Natural killer cell treated with Interleukin-12 subunit alpha and Interleukin-12 subunit beta and Interleukin-15 and Interleukin-18, amount 100 ng/mL, for 72 hours (primary cell): ENCODE measurements at regions not wholly inside any gene's neighbourhood (a gene's known extent, or its start where the extent isn't known, plus 50 kb on each side); places are given as distances from the start of the nearest gene placed in this dataset.

Experiments used
- ATAC-seq, 2 donors: fragments of 150-1000 bp; cut with Tn5 transposase in 1 of 2; sonication (Bioruptor Pico), chemical (Tn5 transposase) in 1 of 2; 2 replicates each; pipeline ENCODE4 v1.10.0; 2021
- DNase-seq: peaks from one replicate; pipeline ENCODE4 v3.0.0; 2022; ENCODE audit warnings: low spot score
- H3K27ac Mint-ChIP-seq, 2 donors: 1 replicate in 1 of 2; 2 replicates in 1 of 2; pipeline ENCODE4 v1.8.0; 2022; ENCODE audit warnings: mixed read lengths in 2 of 2, mild to moderate bottlenecking in 1 of 2, moderate library complexity in 1 of 2
- H3K27me3 Mint-ChIP-seq, 2 donors: 1 replicate in 1 of 2; 2 replicates in 1 of 2; pipeline ENCODE4 v1.8.0; 2022; ENCODE audit warnings: mixed read lengths in 2 of 2
- H3K36me3 Mint-ChIP-seq: one replicate; pipeline ENCODE4 v1.8.0; 2022; ENCODE audit warnings: mixed read lengths
- H3K4me1 Mint-ChIP-seq, 2 donors: 1 replicate in 1 of 2; 2 replicates in 1 of 2; pipeline ENCODE4 v1.8.0; 2022; ENCODE audit warnings: low read depth in 2 of 2, mixed read lengths in 2 of 2, mild to moderate bottlenecking in 1 of 2
- H3K4me3 Mint-ChIP-seq: one replicate; pipeline ENCODE4 v1.8.0; 2022; ENCODE audit warnings: mixed read lengths
- H3K9me3 Mint-ChIP-seq: 2 replicates; pipeline ENCODE4 v1.8.0; 2022; ENCODE audit warnings: mixed read lengths

DNA sequence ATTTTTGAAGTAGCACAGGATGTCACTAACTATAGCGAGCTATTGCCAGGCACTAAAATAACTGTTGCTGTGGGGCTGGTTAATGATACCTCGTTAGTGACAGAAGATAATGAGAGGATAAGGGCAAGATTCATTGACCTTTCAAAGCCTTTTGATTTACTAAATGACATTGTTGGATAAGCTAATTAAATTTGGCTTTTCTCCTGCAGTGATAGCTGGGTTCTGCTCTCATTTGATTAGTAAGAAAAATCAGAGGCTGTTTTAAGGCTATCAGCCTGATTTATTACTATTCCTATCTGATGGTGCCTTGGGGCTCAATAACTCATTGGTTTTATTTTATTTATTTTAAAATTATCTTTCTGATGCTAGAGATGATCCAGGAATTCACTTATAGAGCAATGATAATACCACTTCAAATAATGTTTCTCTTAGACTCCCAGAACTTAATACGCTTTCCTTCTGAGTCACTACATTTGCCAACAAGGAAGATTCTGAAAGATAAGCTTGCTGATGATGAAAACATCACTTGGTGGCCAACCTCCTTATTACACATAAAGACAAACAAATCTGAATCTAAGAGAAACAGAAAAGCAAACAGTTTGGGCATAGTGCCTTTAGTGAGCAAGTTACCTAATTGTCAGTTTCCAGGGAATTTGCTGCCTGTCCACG lies 501.3 kb upstream of the ARGLU1 start:
- DNase-seq = no peak
- no peak overlapping the region for H3K4me3 Mint-ChIP-seq
- H3K9me3 Mint-ChIP-seq = peaks cover 10% of the 10 kb centered on the region
- H3K27ac Mint-ChIP-seq = no peak overlapping the region
- ATAC-seq = no peak
- H3K4me1 Mint-ChIP-seq = no peaks in the 10 kb centered on the region
- H3K27me3 Mint-ChIP-seq = no peaks in the 10 kb centered on the region
- no peaks in the 10 kb centered on the region for H3K36me3 Mint-ChIP-seq

DNA sequence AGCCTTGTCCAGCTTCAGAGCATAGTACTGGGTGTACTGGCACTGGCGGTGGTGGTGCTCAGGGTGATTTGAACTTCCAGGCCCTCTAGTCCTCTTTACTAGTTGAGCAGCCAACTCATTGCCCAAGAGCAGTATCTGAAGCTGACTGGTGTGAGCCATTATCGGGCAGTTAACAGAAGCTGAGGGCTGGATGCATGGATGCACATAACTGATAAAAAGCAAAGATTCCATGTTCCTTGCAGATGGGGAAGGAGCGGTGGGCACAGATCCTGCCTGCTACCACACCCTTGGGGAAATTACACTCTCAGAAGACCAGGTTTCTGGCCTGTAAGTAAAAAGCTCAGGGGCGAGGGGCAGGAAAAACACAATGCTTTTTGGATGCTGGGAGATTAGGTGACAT lies 499.4 kb upstream of the ARGLU1 start:
- H3K4me3 Mint-ChIP-seq = no peak overlapping the region
- H3K36me3 Mint-ChIP-seq = no peaks in the 10 kb centered on the region
- ATAC-seq (no peak), DNase-seq (no peak)
- H3K27me3 Mint-ChIP-seq = no peaks in the 10 kb centered on the region
- peaks cover 10% of the 10 kb centered on the region for H3K9me3 Mint-ChIP-seq
- H3K4me1 Mint-ChIP-seq = no peaks in the 10 kb centered on the region
- no peak overlapping the region for H3K27ac Mint-ChIP-seq

DNA sequence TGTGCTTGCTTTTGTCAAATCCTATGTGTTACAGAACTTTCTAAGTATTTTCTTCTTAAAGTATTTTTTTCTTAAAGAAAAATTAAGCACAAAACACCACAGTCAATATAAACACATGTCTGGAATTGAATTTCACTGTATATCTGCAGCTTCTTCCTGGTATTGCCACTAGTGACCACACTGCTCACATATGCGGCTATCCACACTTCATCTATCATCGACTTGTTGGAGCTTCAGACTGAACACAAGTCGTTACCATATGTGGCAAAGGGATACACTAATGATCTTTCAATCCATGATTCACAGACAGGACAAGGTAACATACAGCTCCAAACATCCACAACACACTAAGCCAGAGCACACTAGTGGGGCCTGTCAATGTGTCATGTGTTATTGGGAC lies 498.4 kb upstream of the ARGLU1 start:
- no peak overlapping the region for H3K27ac Mint-ChIP-seq
- ATAC-seq = no peak
- no peak for DNase-seq
- H3K36me3 Mint-ChIP-seq = no peaks in the 10 kb centered on the region
- H3K4me1 Mint-ChIP-seq = no peaks in the 10 kb centered on the region
- H3K4me3 Mint-ChIP-seq = no peak overlapping the region
- no peaks in the 10 kb centered on the region for H3K27me3 Mint-ChIP-seq
- peaks cover 10% of the 10 kb centered on the region for H3K9me3 Mint-ChIP-seq

DNA sequence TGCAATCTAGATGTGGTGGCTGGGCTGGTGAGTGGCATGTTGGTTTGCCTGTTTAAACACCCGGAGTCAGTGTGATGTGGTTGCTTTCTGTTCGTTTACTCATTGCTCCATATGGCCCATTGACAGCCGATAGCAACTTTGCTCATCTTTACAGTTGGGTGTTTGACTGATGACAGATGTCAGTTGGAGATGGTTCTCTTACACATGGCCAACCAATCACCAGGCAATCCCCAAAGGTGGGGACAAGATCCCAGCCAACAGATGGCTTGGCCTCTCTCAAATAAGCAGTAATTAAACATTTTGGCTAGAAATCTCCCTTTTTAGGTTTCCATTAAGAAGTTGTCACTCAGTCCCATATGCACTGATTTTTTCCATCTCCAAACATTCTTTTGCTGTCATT lies 497.1 kb upstream of the ARGLU1 start:
- ATAC-seq (no peak), DNase-seq (no peak)
- H3K4me1 Mint-ChIP-seq = no peaks in the 10 kb centered on the region
- H3K36me3 Mint-ChIP-seq = no peaks in the 10 kb centered on the region
- no peak overlapping the region for H3K4me3 Mint-ChIP-seq
- H3K27me3 Mint-ChIP-seq = no peaks in the 10 kb centered on the region
- H3K27ac Mint-ChIP-seq = no peak overlapping the region
- H3K9me3 Mint-ChIP-seq = peaks cover 15% of the 10 kb centered on the region

DNA sequence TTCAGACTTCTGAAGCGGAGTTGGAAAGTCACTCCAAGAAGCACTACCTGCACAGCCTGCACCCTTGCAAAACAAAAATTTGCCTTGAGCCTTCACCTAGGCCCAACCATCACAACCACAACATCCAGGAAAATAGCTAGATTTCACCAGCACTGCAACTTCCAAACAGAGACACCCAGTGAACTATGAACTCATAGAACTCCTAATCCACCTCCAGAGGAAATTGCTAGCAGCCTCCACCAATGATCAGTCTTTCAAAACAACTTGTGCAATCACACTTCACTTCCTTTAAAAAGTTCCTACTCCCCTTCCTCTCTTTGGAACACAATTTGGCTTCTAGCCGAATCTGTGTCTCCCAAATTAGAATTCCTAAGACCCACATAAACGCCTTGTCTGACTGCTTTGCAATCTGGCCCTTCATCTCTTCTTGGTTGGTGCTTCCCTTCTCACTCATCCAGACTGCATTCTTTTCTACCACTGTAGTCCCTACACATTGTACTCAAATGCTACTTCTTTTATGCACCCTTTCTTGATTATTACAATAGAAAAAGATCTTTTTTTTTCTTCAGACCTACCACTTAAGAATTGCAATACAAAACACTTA lies 489.2 kb upstream of the ARGLU1 start:
- Mint-ChIP-seq H3K36me3 (peaks cover 4% of the 10 kb centered on the region), H3K4me1 (no peaks in the 10 kb centered on the region), H3K27ac (no peak overlapping the region), H3K9me3 (peaks cover 26% of the 10 kb centered on the region), H3K4me3 (no peak overlapping the region), H3K27me3 (no peaks in the 10 kb centered on the region)
- ATAC-seq (no peak), DNase-seq (no peak)

DNA sequence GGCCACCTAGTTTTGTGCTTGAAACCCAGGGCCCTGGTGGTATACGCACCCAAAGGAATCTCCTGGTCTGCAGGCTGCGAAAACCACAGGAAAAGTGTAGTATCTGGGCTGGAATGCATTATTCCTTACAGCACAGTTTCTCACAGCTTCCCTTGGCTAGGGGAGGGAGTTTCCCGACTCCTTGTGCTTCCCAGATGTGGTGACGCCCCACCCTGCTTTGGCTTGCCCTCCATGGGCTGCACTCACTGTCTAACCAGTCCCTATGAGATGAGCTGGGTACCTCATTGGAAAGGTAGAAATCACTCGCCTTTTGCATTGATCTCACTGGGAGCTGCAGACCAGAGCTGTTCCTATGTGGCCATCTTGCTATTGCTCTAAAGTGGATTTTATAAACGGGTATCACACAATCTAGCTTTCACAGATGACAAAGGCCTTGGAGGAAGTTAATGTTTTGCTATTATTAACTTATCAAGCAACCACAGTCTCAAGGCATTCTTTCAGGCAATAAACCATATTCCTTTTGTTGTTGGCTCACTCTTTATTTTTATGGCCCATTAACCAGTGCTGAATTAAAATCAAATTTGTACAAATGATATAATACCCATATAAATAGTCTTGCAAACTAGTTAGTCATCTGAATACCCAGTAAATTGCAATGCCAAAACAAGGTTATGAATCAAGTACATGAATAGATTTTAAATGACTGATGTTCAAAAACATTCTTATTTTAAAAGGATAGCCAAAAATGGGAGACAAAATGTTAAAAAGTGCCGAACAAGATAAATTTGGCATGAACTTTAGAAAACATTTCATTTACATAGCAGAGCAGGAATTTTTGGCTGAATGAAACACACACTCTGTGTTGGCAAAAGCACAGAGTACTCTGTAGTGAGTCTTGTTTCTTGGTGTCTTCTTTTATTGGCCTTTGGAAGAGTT lies 475.4 kb upstream of the ARGLU1 start:
- Mint-ChIP-seq H3K4me3 (no peak overlapping the region), H3K4me1 (no peaks in the 10 kb centered on the region), H3K9me3 (peaks cover 13% of the 10 kb centered on the region)

DNA sequence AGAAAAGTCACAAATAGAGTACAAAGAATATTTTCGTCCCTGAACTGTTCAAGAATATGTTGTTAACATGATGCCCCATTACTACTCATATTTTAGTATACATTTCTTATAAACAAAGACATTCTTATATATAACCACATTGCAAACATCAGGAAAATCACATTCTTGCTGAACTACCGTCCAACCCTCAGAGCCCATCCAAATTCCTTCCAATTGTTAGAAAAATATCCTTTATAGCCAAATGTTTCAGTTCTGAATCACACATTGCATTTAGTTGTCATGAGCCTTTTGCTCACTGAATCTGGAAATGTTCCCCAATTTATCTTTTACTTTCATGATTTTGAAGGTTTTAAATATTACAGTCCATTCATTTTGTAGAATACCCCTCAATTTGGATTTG lies 467.8 kb upstream of the ARGLU1 start:
- Mint-ChIP-seq H3K9me3 (peaks cover 15% of the 10 kb centered on the region), H3K4me3 (no peak overlapping the region), H3K36me3 (no peaks in the 10 kb centered on the region), H3K27me3 (no peaks in the 10 kb centered on the region), H3K27ac (no peak overlapping the region), H3K4me1 (no peaks in the 10 kb centered on the region)
- no peak for ATAC-seq
- DNase-seq = no peak

More for the DNA sequence above, 475.4 kb upstream of the ARGLU1 start:
- ATAC-seq = no peak
- no peaks in the 10 kb centered on the region for H3K36me3 Mint-ChIP-seq
- H3K27me3 Mint-ChIP-seq = no peaks in the 10 kb centered on the region
- no peak overlapping the region for H3K27ac Mint-ChIP-seq
- no peak for DNase-seq

DNA sequence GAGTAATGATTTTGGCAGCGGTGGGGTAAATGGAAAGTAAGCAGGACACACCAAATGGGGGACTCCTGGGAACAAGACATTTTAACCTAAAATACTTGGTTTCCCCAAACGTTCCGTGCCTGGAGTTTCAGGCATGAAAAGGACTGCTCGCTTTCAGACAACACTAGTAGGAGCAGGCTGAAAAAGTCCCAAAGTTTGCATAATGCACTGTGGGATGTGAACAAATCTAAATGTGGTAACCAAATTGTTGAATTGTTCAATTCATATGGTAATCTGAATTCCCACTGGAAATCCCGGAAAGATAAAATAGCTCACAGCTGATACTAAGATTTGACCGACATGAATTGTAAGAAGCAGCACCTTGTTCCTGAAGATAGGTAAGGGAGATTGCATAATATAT lies 467.2 kb upstream of the ARGLU1 start:
- H3K27ac Mint-ChIP-seq = no peak overlapping the region
- no peaks in the 10 kb centered on the region for H3K4me1 Mint-ChIP-seq
- no peaks in the 10 kb centered on the region for H3K27me3 Mint-ChIP-seq
- H3K4me3 Mint-ChIP-seq = no peak overlapping the region
- DNase-seq (no peak), ATAC-seq (no peak)
- H3K9me3 Mint-ChIP-seq = peaks cover 16% of the 10 kb centered on the region
- no peaks in the 10 kb centered on the region for H3K36me3 Mint-ChIP-seq

DNA sequence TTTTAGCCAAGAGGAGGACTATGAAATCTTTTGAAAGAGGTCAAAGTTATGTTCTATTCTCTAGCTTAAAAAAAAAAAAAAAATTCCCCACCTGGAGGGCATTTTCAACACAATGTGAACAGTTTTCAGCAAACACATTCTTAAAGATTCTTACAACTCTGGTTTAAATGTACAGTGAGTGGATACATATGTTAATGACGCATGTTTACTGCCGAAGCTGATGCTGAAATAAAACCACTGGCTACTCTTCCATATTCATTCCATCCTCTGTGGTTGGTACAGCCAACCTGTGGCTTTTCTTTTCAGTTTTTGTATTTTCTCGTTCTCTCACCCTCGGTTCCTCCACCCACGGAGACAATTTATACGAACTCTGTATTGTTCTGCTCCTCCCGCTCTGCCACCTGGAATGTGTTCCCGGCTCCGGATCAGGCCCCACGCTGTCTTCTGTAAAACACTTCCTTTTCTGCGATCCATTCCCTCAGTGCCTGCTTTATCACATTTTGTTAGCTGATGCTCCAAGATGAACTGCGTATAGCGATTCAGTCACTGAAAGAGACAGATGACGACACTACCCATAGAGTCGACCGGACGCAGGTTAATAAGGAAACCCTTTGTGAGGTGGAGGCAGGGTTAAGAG lies 466.4 kb upstream of the ARGLU1 start:
- no peak overlapping the region for H3K4me3 Mint-ChIP-seq
- DNase-seq = no peak

DNA sequence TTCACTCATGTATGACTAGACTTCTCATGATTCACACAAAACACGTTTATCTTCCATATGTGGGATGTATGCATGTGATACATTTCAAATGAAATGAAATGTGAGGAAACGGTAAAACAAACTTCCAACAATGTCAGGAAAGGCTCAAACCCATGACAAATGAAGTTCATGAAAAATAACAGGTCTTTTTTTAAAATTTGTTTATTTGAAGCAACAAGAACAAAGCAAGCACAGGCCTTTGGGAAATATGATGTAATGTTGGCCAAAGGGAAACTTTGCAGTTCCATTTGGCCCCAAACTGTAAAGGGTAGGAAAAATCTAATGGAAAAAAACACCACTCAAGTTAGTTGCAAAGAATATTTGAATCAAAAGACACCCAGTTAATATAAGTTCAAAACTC lies 463.8 kb upstream of the ARGLU1 start:
- no peak overlapping the region for H3K4me3 Mint-ChIP-seq
- no peaks in the 10 kb centered on the region for H3K27me3 Mint-ChIP-seq
- ATAC-seq (no peak), DNase-seq (no peak)
- no peaks in the 10 kb centered on the region for H3K36me3 Mint-ChIP-seq
- H3K4me1 Mint-ChIP-seq = no peaks in the 10 kb centered on the region
- H3K27ac Mint-ChIP-seq = no peak overlapping the region
- peaks cover 14% of the 10 kb centered on the region for H3K9me3 Mint-ChIP-seq

More for the DNA sequence above, 466.4 kb upstream of the ARGLU1 start:
- Mint-ChIP-seq H3K9me3 (peaks cover 16% of the 10 kb centered on the region), H3K4me1 (no peaks in the 10 kb centered on the region), H3K36me3 (no peaks in the 10 kb centered on the region), H3K27ac (no peak overlapping the region), H3K27me3 (no peaks in the 10 kb centered on the region)
- no peak for ATAC-seq

DNA sequence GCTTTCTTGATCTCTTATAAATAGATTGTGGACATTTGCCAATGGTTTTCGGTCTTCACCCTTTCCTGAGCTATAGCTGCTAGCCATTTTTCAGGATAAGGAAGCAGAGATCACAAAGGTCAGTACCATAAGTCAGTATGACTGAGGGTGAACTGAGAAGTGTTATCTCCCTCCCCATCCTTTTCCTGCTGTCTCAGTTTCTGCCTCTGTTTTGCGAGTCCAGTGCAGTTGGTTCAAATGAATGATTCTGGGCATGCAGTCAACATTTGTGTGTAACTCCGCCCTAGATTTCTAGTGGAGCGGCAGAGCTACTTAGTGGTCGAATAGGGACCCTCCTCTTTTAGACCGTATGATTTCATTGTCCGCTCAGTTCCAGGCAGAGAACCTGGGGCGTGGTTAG lies 460.8 kb upstream of the ARGLU1 start:
- H3K4me1 Mint-ChIP-seq = no peaks in the 10 kb centered on the region
- ATAC-seq (no peak), DNase-seq (no peak)

DNA sequence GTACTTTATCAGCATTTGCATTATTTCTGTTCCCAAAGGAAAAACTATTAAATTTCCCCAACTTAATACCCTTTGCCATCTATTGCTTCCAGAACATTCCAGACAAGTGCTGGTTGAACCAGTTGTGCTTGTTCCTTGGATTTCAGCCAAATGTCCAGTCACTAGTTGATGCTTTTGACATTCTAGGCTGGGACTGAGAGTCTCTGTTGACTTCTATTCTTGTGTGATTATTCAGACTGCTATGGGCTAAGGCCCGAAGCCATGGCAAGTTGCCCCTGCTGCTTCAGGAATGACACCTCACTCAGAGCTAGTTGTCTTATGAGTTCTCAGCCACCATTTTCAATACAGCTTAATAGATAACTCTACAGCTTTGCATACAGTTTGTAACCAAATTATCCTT lies 458.1 kb upstream of the ARGLU1 start:
- H3K9me3 Mint-ChIP-seq = peaks cover 15% of the 10 kb centered on the region
- H3K36me3 Mint-ChIP-seq = no peaks in the 10 kb centered on the region
- no peaks in the 10 kb centered on the region for H3K27me3 Mint-ChIP-seq
- ATAC-seq = no peak
- no peaks in the 10 kb centered on the region for H3K4me1 Mint-ChIP-seq
- no peak for DNase-seq
- no peak overlapping the region for H3K27ac Mint-ChIP-seq
- no peak overlapping the region for H3K4me3 Mint-ChIP-seq

More for the DNA sequence above, 460.8 kb upstream of the ARGLU1 start:
- Mint-ChIP-seq H3K27me3 (no peaks in the 10 kb centered on the region), H3K9me3 (peaks cover 14% of the 10 kb centered on the region), H3K4me3 (no peak overlapping the region), H3K36me3 (no peaks in the 10 kb centered on the region), H3K27ac (no peak overlapping the region)

DNA sequence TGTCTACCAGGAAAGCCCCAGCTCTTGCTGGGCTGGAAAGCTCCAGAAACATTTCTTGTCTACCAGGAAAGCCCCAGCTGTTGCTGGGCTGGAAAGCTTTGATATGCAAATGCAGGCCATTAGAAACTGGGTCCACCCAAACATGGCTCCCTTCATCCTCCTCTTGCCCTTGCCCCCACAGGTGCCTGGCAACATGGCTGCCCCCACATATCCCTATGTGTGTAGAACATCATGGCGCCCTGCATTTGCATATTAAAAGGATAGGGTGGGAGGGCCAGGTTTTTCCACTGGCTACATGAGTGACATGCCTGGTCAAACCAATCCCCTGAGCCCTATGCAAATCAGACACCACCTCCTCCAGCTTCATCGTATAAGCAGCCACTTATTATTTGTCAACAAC lies 455.4 kb upstream of the ARGLU1 start:
- Mint-ChIP-seq H3K36me3 (no peaks in the 10 kb centered on the region), H3K27ac (no peak overlapping the region), H3K9me3 (peaks cover 19% of the 10 kb centered on the region), H3K4me3 (no peak overlapping the region), H3K4me1 (no peaks in the 10 kb centered on the region), H3K27me3 (no peaks in the 10 kb centered on the region)
- DNase-seq (no peak), ATAC-seq (no peak)

DNA sequence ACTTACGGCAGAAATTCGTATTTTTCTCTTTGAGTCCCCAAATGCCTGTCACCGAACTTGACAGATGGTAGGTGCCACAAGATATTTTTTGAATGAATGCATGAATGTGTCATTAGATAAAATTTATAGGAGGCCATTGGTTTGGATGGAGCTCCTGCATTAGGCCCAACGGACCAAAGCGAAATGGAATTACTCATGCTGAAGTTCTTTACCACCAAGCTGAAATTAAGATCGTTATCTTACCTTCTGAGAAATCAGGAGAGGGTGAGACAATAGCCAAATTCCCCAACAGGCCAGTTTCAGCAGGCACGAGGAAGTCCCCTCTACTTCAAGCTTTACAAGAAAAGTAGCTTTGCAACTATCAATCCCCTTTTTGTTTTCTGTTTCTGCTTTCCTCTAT lies 452.5 kb upstream of the ARGLU1 start:
- H3K9me3 Mint-ChIP-seq = peaks cover 25% of the 10 kb centered on the region
- no peak for ATAC-seq
- H3K27ac Mint-ChIP-seq = no peak overlapping the region

More for the DNA sequence above, 452.5 kb upstream of the ARGLU1 start:
- H3K4me1 Mint-ChIP-seq = no peaks in the 10 kb centered on the region
- no peaks in the 10 kb centered on the region for H3K27me3 Mint-ChIP-seq
- H3K36me3 Mint-ChIP-seq = no peaks in the 10 kb centered on the region
- no peak for DNase-seq
- H3K4me3 Mint-ChIP-seq = no peak overlapping the region
